Mesothelial cell of epicardium (in vitro differentiated cells): ENCODE measurements at regions not wholly inside any gene's neighbourhood (a gene's known extent, or its start where the extent isn't known, plus 50 kb on each side); places are given as distances from the start of the nearest gene placed in this dataset.

ENCODE experiments used
- DNase-seq, 2 experiments: peaks; one replicate each; pipeline ENCODE4 v3.0.0; 2021; ENCODE audit warnings: low spot score in 2 of 2; ENCODE audit not compliant: unreplicated experiment in 2 of 2
- H3K27ac Mint-ChIP-seq: 2 replicates; pipeline ENCODE4 v1.8.0; 2021; ENCODE audit warnings: mixed read lengths
- H3K27me3 Mint-ChIP-seq: 2 replicates; pipeline ENCODE4 v1.8.0; 2021; ENCODE audit warnings: low read depth, mixed read lengths
- H3K36me3 Mint-ChIP-seq: 2 replicates; pipeline ENCODE4 v1.8.0; 2021; ENCODE audit warnings: mixed read lengths
- H3K4me1 Mint-ChIP-seq: 2 replicates; pipeline ENCODE4 v1.8.0; 2021; ENCODE audit warnings: mixed read lengths
- H3K4me3 Mint-ChIP-seq: 2 replicates; pipeline ENCODE4 v1.8.0; 2021; ENCODE audit warnings: mild to moderate bottlenecking, moderate library complexity, mixed read lengths
- H3K9me3 Mint-ChIP-seq: 2 replicates; pipeline ENCODE4 v1.8.0; 2021; ENCODE audit warnings: mixed read lengths
- CTCF ChIP-seq: fragments of 200-600 bp; sonication (generic); IDR thresholded peaks from one replicate; pipeline ENCODE4 v1.5.0; 2021; ENCODE audit warnings: antibody characterized with exemption; ENCODE audit not compliant: unreplicated experiment

DNA sequence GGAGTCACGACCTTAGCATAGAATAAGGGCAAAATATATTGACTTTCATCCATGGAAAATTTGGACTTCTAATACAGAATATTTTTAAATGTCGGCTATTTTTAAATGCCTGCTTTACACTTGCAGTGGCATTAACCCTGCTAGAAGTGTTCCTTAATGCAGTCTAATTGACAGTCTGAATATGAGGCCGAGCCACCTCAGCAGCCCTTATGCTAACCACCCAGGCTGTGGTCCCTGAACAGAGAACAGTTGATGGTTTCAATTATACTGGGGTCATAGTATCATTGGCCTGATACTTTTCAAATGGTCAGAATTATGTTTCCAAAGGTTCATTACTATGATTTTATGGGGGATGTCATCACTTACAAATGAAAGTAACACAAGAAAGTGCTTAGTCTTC is 764.7 kb upstream of the SLITRK1 start:
- H3K27me3 Mint-ChIP-seq = no peaks in the 10 kb centered on the region
- no peaks in the 10 kb centered on the region for H3K36me3 Mint-ChIP-seq
- H3K4me3 Mint-ChIP-seq = no peak overlapping the region
- no peak for TF ChIP-seq CTCF
- H3K9me3 Mint-ChIP-seq = peaks cover 15% of the 10 kb centered on the region
- peaks cover 9% of the 10 kb centered on the region for H3K4me1 Mint-ChIP-seq
- no peak for DNase-seq
- no peak overlapping the region for H3K27ac Mint-ChIP-seq

- Mint-ChIP-seq H3K4me3 (no peak overlapping the region), H3K9me3 (peaks cover 19% of the 10 kb centered on the region), H3K27me3 (no peaks in the 10 kb centered on the region), H3K4me1 (peaks cover 6% of the 10 kb centered on the region), H3K27ac (no peak overlapping the region), H3K36me3 (no peaks in the 10 kb centered on the region)
- DNase-seq = no peak
- no peak for TF ChIP-seq CTCF
Measured at GRCh38 chr13:84645196-84646012, 763.1 kb upstream of the SLITRK1 start.

- no peaks in the 10 kb centered on the region for H3K4me1 Mint-ChIP-seq
- H3K36me3 Mint-ChIP-seq = no peaks in the 10 kb centered on the region
- H3K4me3 Mint-ChIP-seq = no peak overlapping the region
- no peaks in the 10 kb centered on the region for H3K27me3 Mint-ChIP-seq
- peaks cover 48% of the 10 kb centered on the region for H3K9me3 Mint-ChIP-seq
- DNase-seq = no peak
- H3K27ac Mint-ChIP-seq = no peak overlapping the region
- TF ChIP-seq CTCF = no peak
Measured at GRCh38 chr13:84641491-84641890, 759.2 kb upstream of the SLITRK1 start.

GRCh38 chr13:84640691-84641090 is 758.4 kb upstream of the SLITRK1 start:
- Mint-ChIP-seq H3K4me3 (no peak overlapping the region), H3K27me3 (no peaks in the 10 kb centered on the region), H3K9me3 (peaks cover 47% of the 10 kb centered on the region), H3K4me1 (no peaks in the 10 kb centered on the region), H3K27ac (no peak overlapping the region), H3K36me3 (no peaks in the 10 kb centered on the region)
- no peak for DNase-seq
- TF ChIP-seq CTCF = no peak

GRCh38 chr13:84630476-84630875 is 748.2 kb upstream of the SLITRK1 start:
- TF ChIP-seq CTCF = no peak
- Mint-ChIP-seq H3K9me3 (peaks cover 6% of the 10 kb centered on the region), H3K4me3 (no peak overlapping the region), H3K36me3 (no peaks in the 10 kb centered on the region), H3K27ac (no peak overlapping the region), H3K4me1 (peaks cover 2% of the 10 kb centered on the region), H3K27me3 (no peaks in the 10 kb centered on the region)
- no peak for DNase-seq
